Mesenchymal stem cell (in vitro differentiated cells and primary cell): ENCODE measurements at regions not wholly inside any gene's neighbourhood (a gene's known extent, or its start where the extent isn't known, plus 50 kb on each side); places are given as distances from the start of the nearest gene placed in this dataset.

Experiments used
- DNase-seq: peaks from one replicate; pipeline ENCODE4 v3.0.0-alpha.2; 2013
- H2AFZ ChIP-seq: one replicate; pipeline ENCODE4 v1.6.1; 2013; ENCODE audit warnings: low read depth, mild to moderate bottlenecking, control low read depth, inconsistent platforms, low read length, moderate library complexity
- H2AK5ac ChIP-seq: 2 replicates; pipeline ENCODE4 v1.6.1; 2013; ENCODE audit warnings: low read length, moderate library complexity, mild to moderate bottlenecking, inconsistent platforms; ENCODE audit not compliant: severe bottlenecking
- H2BK120ac ChIP-seq: one replicate; pipeline ENCODE4 v1.6.1; 2013; ENCODE audit warnings: low read depth, mild to moderate bottlenecking, inconsistent platforms, low read length, moderate library complexity
- H2BK12ac ChIP-seq, 2 experiments: one replicate each; pipeline ENCODE4 v1.6.1; 2013; ENCODE audit warnings: inconsistent platforms in 2 of 2, low read length in 2 of 2, mild to moderate bottlenecking in 2 of 2, moderate library complexity in 2 of 2, control low read depth in 1 of 2
- H2BK15ac ChIP-seq: one replicate; pipeline ENCODE4 v1.6.1; 2013; ENCODE audit warnings: mild to moderate bottlenecking, low read depth, inconsistent platforms; ENCODE audit not compliant: poor library complexity, severe bottlenecking
- H2BK5ac ChIP-seq: 2 replicates; pipeline ENCODE4 v1.6.1; 2013; ENCODE audit warnings: low read depth, mild to moderate bottlenecking, low read length, control low read depth, inconsistent platforms; ENCODE audit not compliant: poor library complexity, severe bottlenecking
- H3K14ac ChIP-seq, 2 experiments: one replicate each; pipeline ENCODE4 v1.6.1; 2013; ENCODE audit warnings: inconsistent platforms in 2 of 2, low read length in 2 of 2, control low read depth in 1 of 2, mild to moderate bottlenecking in 1 of 2, moderate library complexity in 1 of 2
- H3K18ac ChIP-seq, 2 experiments: one replicate each; pipeline ENCODE4 v1.6.1; 2013; ENCODE audit warnings: inconsistent platforms in 2 of 2, low read length in 2 of 2, control low read depth in 1 of 2, low read depth in 1 of 2, mild to moderate bottlenecking in 1 of 2
- H3K23ac ChIP-seq, 2 experiments: one replicate each; pipeline ENCODE4 v1.6.1; 2013; ENCODE audit warnings: inconsistent platforms in 2 of 2, low read length in 2 of 2, mild to moderate bottlenecking in 2 of 2, moderate library complexity in 2 of 2, control low read depth in 1 of 2
- H3K27ac ChIP-seq: 2 replicates; pipeline ENCODE4 v1.5.1; 2013; ENCODE audit warnings: mild to moderate bottlenecking, moderate library complexity, low read length, control low read depth, inconsistent platforms; ENCODE audit not compliant: poor library complexity, severe bottlenecking
- H3K27me3 ChIP-seq, 2 experiments: 2 replicates each; pipeline versions ENCODE4 v1.6.1 to v1.7.0; 2013; ENCODE audit warnings: low read length in 2 of 2, mild to moderate bottlenecking in 2 of 2, moderate library complexity in 2 of 2, control low read depth in 1 of 2, inconsistent platforms in 1 of 2; ENCODE audit not compliant: control insufficient read depth in 1 of 2, insufficient read depth in 1 of 2
- H3K36me3 ChIP-seq, 2 experiments: 2 replicates each; pipeline versions ENCODE4 v1.6.1 to v1.7.0; 2013; ENCODE audit warnings: low read length in 2 of 2, control low read depth in 1 of 2, inconsistent platforms in 1 of 2, low read depth in 1 of 2, mild to moderate bottlenecking in 1 of 2; ENCODE audit not compliant: insufficient read depth in 2 of 2, control insufficient read depth in 1 of 2
- H3K4ac ChIP-seq, 2 experiments: one replicate each; pipeline ENCODE4 v1.6.1; 2013; ENCODE audit warnings: inconsistent platforms in 2 of 2, low read length in 2 of 2, mild to moderate bottlenecking in 2 of 2, moderate library complexity in 2 of 2, control low read depth in 1 of 2, low read depth in 1 of 2
- H3K4me1 ChIP-seq: 2 replicates; pipeline ENCODE4 v1.6.1; 2013; ENCODE audit warnings: low read depth, low read length, control low read depth; ENCODE audit not compliant: control insufficient read depth, insufficient read depth
- H3K4me2 ChIP-seq: 2 replicates; pipeline ENCODE4 v1.6.1; 2013; ENCODE audit warnings: low read length, mild to moderate bottlenecking, inconsistent platforms; ENCODE audit not compliant: poor library complexity, severe bottlenecking
- H3K4me3 ChIP-seq, 2 experiments: 2 replicates each; pipeline versions ENCODE4 v1.5.1 to v1.7.0; 2013; ENCODE audit warnings: low read length in 2 of 2, mild to moderate bottlenecking in 2 of 2, control low read depth in 1 of 2, low read depth in 1 of 2; ENCODE audit not compliant: insufficient read depth in 1 of 2
- H3K79me1 ChIP-seq: replicated peaks from 2 replicates; pipeline ENCODE4 v1.6.1; 2013; ENCODE audit warnings: mild to moderate bottlenecking, control low read depth, low read length, inconsistent platforms; ENCODE audit not compliant: poor library complexity, severe bottlenecking
- H3K9ac ChIP-seq: 2 replicates; pipeline ENCODE4 v1.7.0; 2013; ENCODE audit warnings: mild to moderate bottlenecking, low read length, moderate library complexity
- H3K9me3 ChIP-seq: 2 replicates; pipeline ENCODE4 v1.7.0; 2013; ENCODE audit warnings: mild to moderate bottlenecking, low read length; ENCODE audit not compliant: control insufficient read depth
- H4K8ac ChIP-seq: one replicate; pipeline ENCODE4 v1.6.1; 2013; ENCODE audit warnings: inconsistent platforms, mild to moderate bottlenecking, low read length, moderate library complexity
- H4K91ac ChIP-seq: one replicate; pipeline ENCODE4 v1.6.1; 2013; ENCODE audit warnings: mild to moderate bottlenecking, low read length, inconsistent platforms
- WGBS: methylation state at CpG from one replicate; pipeline ENCODE4 v1.1.7; 2013; ENCODE audit warnings: mixed read lengths; 5-methylcytosine and 5-hydroxymethylcytosine counted together

DNA sequence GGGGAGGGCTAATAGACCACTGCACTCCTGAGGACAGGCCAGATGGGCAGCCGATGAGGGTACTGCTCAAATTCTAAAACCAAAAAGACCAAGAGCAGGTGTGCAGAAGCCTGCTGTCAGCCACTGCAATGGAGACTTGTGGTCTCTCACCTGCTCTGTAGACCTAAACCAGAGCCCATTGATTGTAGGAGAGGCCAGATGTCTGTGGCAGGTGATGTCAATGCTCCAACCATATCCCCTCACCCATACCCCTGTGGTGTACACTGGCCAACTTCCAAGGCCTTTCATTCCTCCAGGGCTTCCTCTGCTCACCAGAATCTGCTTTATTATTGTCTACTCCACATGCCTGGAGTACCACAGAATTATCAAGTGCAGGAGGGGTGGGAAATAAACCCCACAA, 116.9 kb upstream of the CHST15 start:
- Histone ChIP-seq H2AFZ (no peak overlapping the region), H2BK15ac (no peak overlapping the region), H3K14ac (no peak overlapping the region), H4K8ac (no peak overlapping the region), H3K9me3 (peaks cover 3% of the 10 kb centered on the region), H3K27ac (no peak overlapping the region), H2BK5ac (no peak overlapping the region), H3K4me2 (no peak overlapping the region), H3K4me3 (no peak overlapping the region), H3K18ac (no peak overlapping the region), H4K91ac (no peak overlapping the region), H2BK120ac (no peak overlapping the region), H3K9ac (no peak overlapping the region), H2AK5ac (no peak overlapping the region), H3K36me3 (no peaks in the 10 kb centered on the region), H3K23ac (no peak overlapping the region), H3K4ac (no peak overlapping the region), H2BK12ac (no peak overlapping the region), H3K27me3 (peaks cover 0 to 18% of the 10 kb centered on the region in 2 experiments), H3K4me1 (peaks cover 18% of the 10 kb centered on the region), H3K79me1 (no peaks in the 10 kb centered on the region)
- 86% methylated on average over 1 of the region's 1 CpG for WGBS
- DNase-seq: no peak

DNA sequence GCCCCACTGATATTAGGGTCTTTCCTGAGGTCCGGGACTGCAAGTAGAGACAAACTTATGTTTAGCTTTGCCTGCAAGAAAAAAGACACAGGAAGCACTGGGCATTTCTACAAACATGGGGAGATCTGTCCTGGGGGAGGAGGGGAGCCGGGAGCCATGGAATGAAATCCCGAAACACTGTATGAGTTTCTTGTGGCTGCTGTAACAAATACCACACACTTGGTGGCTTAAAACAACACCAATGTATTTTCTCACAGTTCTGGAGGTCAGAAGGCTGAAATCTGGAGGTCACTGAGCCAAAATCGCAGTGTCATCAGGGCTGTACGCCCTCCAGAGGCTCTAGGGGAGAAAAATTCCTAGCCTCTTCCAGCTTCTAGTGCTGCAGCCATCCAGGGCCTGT, 114.0 kb upstream of the CHST15 start:
- no peak overlapping the region for H3K4ac ChIP-seq
- H3K27me3 ChIP-seq: peaks cover 0 to 6% of the 10 kb centered on the region in 2 experiments
- no peak overlapping the region for H2BK120ac ChIP-seq
- H4K8ac ChIP-seq: no peak overlapping the region
- H3K9me3 ChIP-seq: peaks cover 3% of the 10 kb centered on the region
- H2AK5ac ChIP-seq: no peak overlapping the region
- no peak overlapping the region for H3K9ac ChIP-seq
- no peak overlapping the region for H3K27ac ChIP-seq
- H3K4me1 ChIP-seq: peaks cover 6% of the 10 kb centered on the region
- no peaks in the 10 kb centered on the region for H3K79me1 ChIP-seq
- no peak overlapping the region for H3K23ac ChIP-seq
- no peak overlapping the region for H3K4me2 ChIP-seq
- H2BK12ac ChIP-seq: no peak overlapping the region
- no peaks in the 10 kb centered on the region for H3K36me3 ChIP-seq
- no peak for DNase-seq
- H3K18ac ChIP-seq: no peak overlapping the region
- no peak overlapping the region for H3K14ac ChIP-seq
- H2BK5ac ChIP-seq: no peak overlapping the region
- H2AFZ ChIP-seq: no peak overlapping the region
- no peak overlapping the region for H3K4me3 ChIP-seq
- WGBS: 81% methylated on average over 4 of the region's 5 CpGs
- H4K91ac ChIP-seq: no peak overlapping the region
- no peak overlapping the region for H2BK15ac ChIP-seq

DNA sequence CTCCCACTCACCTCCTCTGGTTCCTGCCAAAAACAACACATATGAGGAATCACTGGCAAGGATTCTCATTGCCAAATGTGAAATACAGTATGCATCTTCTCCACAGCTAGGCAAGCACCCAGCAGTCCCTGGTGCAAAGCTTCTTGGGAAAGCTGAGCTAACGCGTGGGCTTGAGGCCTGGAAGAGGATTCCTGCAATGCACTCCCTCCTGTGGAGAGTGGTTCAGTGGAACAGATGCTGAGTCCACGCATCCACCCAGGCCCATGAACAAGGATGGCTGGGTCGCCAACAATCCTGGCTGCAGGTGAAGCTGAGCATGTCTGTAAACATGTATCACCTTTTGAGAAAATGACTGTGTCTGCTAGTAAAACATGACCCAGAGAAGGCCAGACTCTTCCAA, 113.2 kb upstream of the CHST15 start:
- H3K9ac ChIP-seq: no peak overlapping the region
- H2BK12ac ChIP-seq: no peak overlapping the region
- no peak overlapping the region for H2BK5ac ChIP-seq
- no peak overlapping the region for H2AK5ac ChIP-seq
- no peak for DNase-seq
- no peak overlapping the region for H2BK120ac ChIP-seq
- H3K4ac ChIP-seq: no peak overlapping the region
- no peak overlapping the region for H2BK15ac ChIP-seq
- H3K4me1 ChIP-seq: peaks cover 3% of the 10 kb centered on the region
- H3K4me3 ChIP-seq: no peak overlapping the region
- H3K18ac ChIP-seq: peak overlapping the region in 1 of 2 experiments; percentile 14
- no peak overlapping the region for H3K23ac ChIP-seq
- H4K91ac ChIP-seq: no peak overlapping the region
- no peak overlapping the region for H3K4me2 ChIP-seq
- H3K9me3 ChIP-seq: peaks cover 3% of the 10 kb centered on the region
- no peaks in the 10 kb centered on the region for H3K79me1 ChIP-seq
- H3K14ac ChIP-seq: no peak overlapping the region
- no peaks in the 10 kb centered on the region for H3K36me3 ChIP-seq
- peaks cover 0 to 6% of the 10 kb centered on the region in 2 experiments for H3K27me3 ChIP-seq
- 66% methylated on average over 4 of the region's 4 CpGs for WGBS
- no peak overlapping the region for H2AFZ ChIP-seq
- no peak overlapping the region for H3K27ac ChIP-seq
- no peak overlapping the region for H4K8ac ChIP-seq

DNA sequence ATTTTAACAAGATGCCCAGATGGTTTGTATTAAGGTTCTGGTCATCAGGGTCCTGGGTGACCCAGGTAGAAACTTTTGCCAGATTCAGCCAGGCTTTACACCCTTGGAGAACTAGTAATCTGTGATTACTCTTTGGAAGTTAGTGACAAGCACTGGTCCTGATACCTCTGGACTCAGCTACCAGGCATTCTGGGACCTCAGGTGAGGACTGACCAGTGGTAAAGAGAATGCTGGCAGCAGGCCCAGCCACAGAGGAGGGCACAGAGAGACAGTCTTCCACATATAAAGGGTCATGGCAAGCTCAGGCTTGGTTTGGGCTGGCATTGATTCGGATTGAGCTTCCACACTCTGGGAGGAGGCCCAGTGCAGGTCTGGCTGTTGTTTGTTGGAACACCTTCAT, 112.0 kb upstream of the CHST15 start:
- no peak for DNase-seq
- Histone ChIP-seq H2BK15ac (no peak overlapping the region), H3K27me3 (peaks cover 0 to 6% of the 10 kb centered on the region in 2 experiments), H3K23ac (no peak overlapping the region), H3K4me3 (no peak overlapping the region), H2BK5ac (no peak overlapping the region), H3K4me2 (no peak overlapping the region), H2AK5ac (no peak overlapping the region), H3K4me1 (peaks cover 2% of the 10 kb centered on the region), H3K14ac (no peak overlapping the region), H3K4ac (no peak overlapping the region), H2BK12ac (peak overlapping the region in 1 of 2 experiments; percentile 22), H3K36me3 (no peaks in the 10 kb centered on the region), H4K8ac (no peak overlapping the region), H3K9me3 (peaks cover 3% of the 10 kb centered on the region), H2BK120ac (no peak overlapping the region), H3K18ac (no peak overlapping the region), H3K79me1 (no peaks in the 10 kb centered on the region), H4K91ac (no peak overlapping the region), H2AFZ (no peak overlapping the region), H3K9ac (no peak overlapping the region), H3K27ac (no peak overlapping the region)
- 91% methylated on average over 1 of the region's 1 CpG for WGBS
